ENCODE measurements at regions not wholly inside any gene's neighbourhood (a gene's known extent, or its start where the extent isn't known, plus 50 kb on each side); places are given as distances from the start of the nearest gene placed in this dataset.

GRCh38 chr2:9107168-9108025, 99.2 kb upstream of the ASAP2 start:
- H3K27me3 Mint-ChIP-seq, result peaks cover 2% of the 10 kb centered on the region
- ChIA-PET CTCF (interaction anchor here (1.0 kb wide), 1 partner anchor 32 kb away, joined by 3 read pairs; no protein-coding TSS in a partner anchor), POLR2A (no interaction called here)
- DNase-seq, result no peak
- H3K27ac Mint-ChIP-seq, result no peak overlapping the region
- H3K36me3 Mint-ChIP-seq (ENCODE audit: low read depth), result no peaks in the 10 kb centered on the region
- no peak overlapping the region for H3K4me3 Mint-ChIP-seq
- H3K9me3 Mint-ChIP-seq, result no peaks in the 10 kb centered on the region
- H3K4me1 Mint-ChIP-seq, result no peaks in the 10 kb centered on the region

- Mint-ChIP-seq H3K4me3 (no peak overlapping the region), H3K27ac (no peak overlapping the region), H3K9me3 (no peaks in the 10 kb centered on the region), H3K27me3 (peaks cover 2% of the 10 kb centered on the region), H3K4me1 (no peaks in the 10 kb centered on the region), H3K36me3 (ENCODE audit: low read depth) (no peaks in the 10 kb centered on the region)
- CTCF ChIA-PET, result interaction anchor here (1.0 kb wide), 1 partner anchor 33 kb away, joined by 3 read pairs; no protein-coding TSS in a partner anchor
- POLR2A ChIA-PET, result no interaction called here
- DNase-seq, result no peak
Measured at GRCh38 chr2:9106338-9107167, 100.1 kb upstream of the ASAP2 start.

GRCh38 chr2:9105601-9106337, 100.8 kb upstream of the ASAP2 start:
- CTCF ChIA-PET, result no interaction called here
- no peak overlapping the region for H3K27ac Mint-ChIP-seq

GRCh38 chr2:9103663-9104277, 100.3 kb upstream of the MBOAT2 start:
- Mint-ChIP-seq H3K27me3 (peaks cover 4% of the 10 kb centered on the region), H3K4me3 (no peak overlapping the region), H3K27ac (no peak overlapping the region), H3K36me3 (ENCODE audit: low read depth) (no peaks in the 10 kb centered on the region), H3K9me3 (no peaks in the 10 kb centered on the region), H3K4me1 (peaks cover 8% of the 10 kb centered on the region)
- ChIA-PET POLR2A (no interaction called here), CTCF (interaction anchor here (1.2 kb wide), 1 partner anchor 12 kb away, joined by 3 read pairs; no protein-coding TSS in a partner anchor)
- no peak for DNase-seq

More at GRCh38 chr2:9105601-9106337, 100.8 kb upstream of the ASAP2 start:
- POLR2A ChIA-PET, result no interaction called here
- H3K4me1 Mint-ChIP-seq, result no peaks in the 10 kb centered on the region
- peaks cover 4% of the 10 kb centered on the region for H3K27me3 Mint-ChIP-seq
- no peaks in the 10 kb centered on the region for H3K9me3 Mint-ChIP-seq
- no peak overlapping the region for H3K4me3 Mint-ChIP-seq
- no peak for DNase-seq
- H3K36me3 Mint-ChIP-seq (ENCODE audit: low read depth), result no peaks in the 10 kb centered on the region

GRCh38 chr2:9102861-9103662, 99.6 kb upstream of the MBOAT2 start:
- POLR2A ChIA-PET, result no interaction called here
- DNase-seq, result no peak
- Mint-ChIP-seq H3K9me3 (no peaks in the 10 kb centered on the region), H3K27ac (no peak overlapping the region), H3K4me3 (no peak overlapping the region), H3K4me1 (peaks cover 9% of the 10 kb centered on the region), H3K36me3 (ENCODE audit: low read depth) (no peaks in the 10 kb centered on the region), H3K27me3 (peaks cover 4% of the 10 kb centered on the region)
- CTCF ChIA-PET, result interaction anchor here (1.2 kb wide), 1 partner anchor 11 kb away, joined by 3 read pairs; no protein-coding TSS in a partner anchor

- CTCF ChIA-PET, result no interaction called here
Measured at GRCh38 chr2:9101763-9102425, 98.4 kb upstream of the MBOAT2 start.

GRCh38 chr2:9100080-9100876, 96.8 kb upstream of the MBOAT2 start:
- Mint-ChIP-seq H3K36me3 (ENCODE audit: low read depth) (no peaks in the 10 kb centered on the region), H3K27me3 (peaks cover 4% of the 10 kb centered on the region), H3K27ac (no peak overlapping the region), H3K4me1 (peaks cover 9% of the 10 kb centered on the region), H3K9me3 (no peaks in the 10 kb centered on the region), H3K4me3 (no peak overlapping the region)
- ChIA-PET CTCF (interaction anchor here (0.7 kb wide), 1 partner anchor 43 kb away, joined by 3 read pairs; no protein-coding TSS in a partner anchor), POLR2A (interaction anchor here (0.5 kb wide), 1 partner anchor 216 kb away, joined by 4 read pairs; no protein-coding TSS in a partner anchor)
- no peak for DNase-seq

More at GRCh38 chr2:9101763-9102425, 98.4 kb upstream of the MBOAT2 start:
- H3K4me1 Mint-ChIP-seq, result peaks cover 9% of the 10 kb centered on the region
- H3K27ac Mint-ChIP-seq, result no peak overlapping the region
- no peaks in the 10 kb centered on the region for H3K36me3 Mint-ChIP-seq (ENCODE audit: low read depth)
- POLR2A ChIA-PET, result no interaction called here
- DNase-seq, result no peak
- peaks cover 4% of the 10 kb centered on the region for H3K27me3 Mint-ChIP-seq
- H3K9me3 Mint-ChIP-seq, result no peaks in the 10 kb centered on the region
- H3K4me3 Mint-ChIP-seq, result no peak overlapping the region

GRCh38 chr2:9099341-9099751, 95.9 kb upstream of the MBOAT2 start:
- H3K27me3 Mint-ChIP-seq, result peaks cover 6% of the 10 kb centered on the region
- H3K9me3 Mint-ChIP-seq, result no peaks in the 10 kb centered on the region
- H3K36me3 Mint-ChIP-seq (ENCODE audit: low read depth), result no peaks in the 10 kb centered on the region
- H3K4me3 Mint-ChIP-seq, result no peak overlapping the region
- H3K27ac Mint-ChIP-seq, result no peak overlapping the region
- ChIA-PET POLR2A (no interaction called here), CTCF (no interaction called here)
- peaks cover 9% of the 10 kb centered on the region for H3K4me1 Mint-ChIP-seq
- peak; percentile 14 for DNase-seq

GRCh38 chr2:9097892-9098291, 94.4 kb upstream of the MBOAT2 start:
- H3K9me3 Mint-ChIP-seq, result no peaks in the 10 kb centered on the region
- H3K36me3 Mint-ChIP-seq (ENCODE audit: low read depth), result no peaks in the 10 kb centered on the region
- peaks cover 11% of the 10 kb centered on the region for H3K27me3 Mint-ChIP-seq
- ChIA-PET POLR2A (no interaction called here), CTCF (no interaction called here)
- no peak overlapping the region for H3K4me3 Mint-ChIP-seq
- H3K4me1 Mint-ChIP-seq, result peaks cover 9% of the 10 kb centered on the region
- DNase-seq, result no peak
- no peak overlapping the region for H3K27ac Mint-ChIP-seq

GRCh38 chr2:9097239-9097638, 93.8 kb upstream of the MBOAT2 start:
- POLR2A ChIA-PET, result no interaction called here
- Mint-ChIP-seq H3K4me3 (no peak overlapping the region), H3K9me3 (no peaks in the 10 kb centered on the region), H3K4me1 (peaks cover 9% of the 10 kb centered on the region), H3K27ac (no peak overlapping the region), H3K36me3 (ENCODE audit: low read depth) (no peaks in the 10 kb centered on the region), H3K27me3 (peaks cover 16% of the 10 kb centered on the region)
- CTCF ChIA-PET, result interaction anchor here (1.1 kb wide), 1 partner anchor 16 kb away, joined by 3 read pairs; no protein-coding TSS in a partner anchor
- DNase-seq, result no peak

- Mint-ChIP-seq H3K27ac (no peak overlapping the region), H3K4me1 (peaks cover 9% of the 10 kb centered on the region), H3K4me3 (no peak overlapping the region), H3K9me3 (no peaks in the 10 kb centered on the region), H3K36me3 (ENCODE audit: low read depth) (no peaks in the 10 kb centered on the region), H3K27me3 (peaks cover 19% of the 10 kb centered on the region)
- ChIA-PET CTCF (interaction anchor here (1.1 kb wide), 1 partner anchor 17 kb away, joined by 3 read pairs; no protein-coding TSS in a partner anchor), POLR2A (no interaction called here)
- no peak for DNase-seq
Measured at GRCh38 chr2:9096761-9097160, 93.3 kb upstream of the MBOAT2 start.
